HepG2 (cell line): ENCODE measurements at regions not wholly inside any gene's neighbourhood (a gene's known extent, or its start where the extent isn't known, plus 50 kb on each side); places are given as distances from the start of the nearest gene placed in this dataset.

ENCODE experiments used
- ATAC-seq: fragments of 200-7000 bp; cut with Tn5 transposase; 3 replicates; pipeline ENCODE4 v1.9.1; 2020; ENCODE audit warnings: mild to moderate bottlenecking, moderate library complexity
- BruUV-seq: library from RNA; stranded (reverse); fragments of 400-500 nt; replicated peaks from 2 replicates; lab custom pipeline; 2021; lab: Mats Ljungman, UMichigan
- CTCF ChIA-PET: fragments of 300-600 bp; formaldehyde crosslinking; extraction: SDS; loops from one replicate; lab custom pipeline; 2021; ENCODE audit warnings: low total read pairs, inconsistent platforms, low intra/inter-chr PET ratio; lab: Yijun Ruan, JAX
- POLR2A ChIA-PET: fragments of 350-600 bp; sonication (Branson Sonifier 250); formaldehyde crosslinking; loops from one replicate; lab custom pipeline; 2020; ENCODE audit warnings: antibody characterized with exemption, inconsistent platforms; lab: Yijun Ruan, JAX
- DNase-seq: peaks from one replicate; pipeline ENCODE4 v3.0.0-alpha.2; 2015; ENCODE audit warnings: low spot score
- FAIRE-seq: peaks from 3 replicates; lab custom pipeline; 2011; peaks lifted over from hg19 to GRCh38; lab: Jason Lieb, UNC
- H2AFZ ChIP-seq: one replicate; pipeline ENCODE4 v1.6.1; 2011; ENCODE audit warnings: low read length, inconsistent platforms
- H3K27ac ChIP-seq: fragments of 300-600 bp; 3 replicates; pipeline ENCODE4 v1.8.0; 2011; ENCODE audit warnings: mixed run types, mild to moderate bottlenecking, mixed read lengths, low read length, inconsistent platforms; ENCODE audit not compliant: insufficient read depth; ENCODE audit errors: extremely low read length
- H3K27me3 ChIP-seq, 2 experiments: fragments of 200-600 bp in 1 of 2; 2 replicates in 1 of 2; 3 replicates in 1 of 2; pipeline versions ENCODE4 v1.6.0 to v1.8.0; 2011; ENCODE audit warnings: low read length in 2 of 2, mild to moderate bottlenecking in 2 of 2, moderate library complexity in 2 of 2, inconsistent platforms in 1 of 2; ENCODE audit not compliant: insufficient read depth in 2 of 2, control insufficient read depth in 1 of 2
- H3K36me3 ChIP-seq, 2 experiments: fragments of 200-600 bp in 1 of 2; replicated peaks in 1 of 2; 2 replicates in 1 of 2; 3 replicates in 1 of 2; pipeline versions ENCODE4 v1.5.1 to v1.8.0; 2011; ENCODE audit warnings: low read length in 2 of 2, inconsistent platforms in 1 of 2; ENCODE audit not compliant: insufficient read depth in 2 of 2, control insufficient read depth in 1 of 2
- H3K4me1 ChIP-seq: 2 replicates; pipeline ENCODE4 v1.5.1; 2012; ENCODE audit warnings: low read length, inconsistent platforms; ENCODE audit not compliant: insufficient read depth
- H3K4me2 ChIP-seq: 2 replicates; pipeline ENCODE4 v1.6.0; 2011; ENCODE audit warnings: low read depth, low read length, inconsistent platforms
- H3K4me3 ChIP-seq, 3 experiments: fragments of 200-600 bp in 1 of 3; sonication (generic), shearing (Covaris generic) in 1 of 3; replicated peaks in 1 of 3; 2 replicates each; pipeline ENCODE4 v1.5.1; 2011 to 2016; ENCODE audit warnings: low read length in 3 of 3, inconsistent platforms in 2 of 3, low read depth in 2 of 3, mild to moderate bottlenecking in 2 of 3, control low read depth in 1 of 3, mixed read lengths in 1 of 3; ENCODE audit not compliant: insufficient read depth in 1 of 3
- H3K79me2 ChIP-seq: one replicate; pipeline ENCODE4 v1.6.1; 2011; ENCODE audit warnings: low read length, inconsistent platforms; ENCODE audit not compliant: insufficient read depth
- H3K9ac ChIP-seq: 2 replicates; pipeline ENCODE4 v1.6.0; 2011; ENCODE audit warnings: mild to moderate bottlenecking, low read depth, low read length, inconsistent platforms; ENCODE audit not compliant: insufficient read depth
- H3K9me3 ChIP-seq: 2 replicates; pipeline ENCODE4 v1.5.1; 2012; ENCODE audit warnings: mild to moderate bottlenecking, low read length
- H4K20me1 ChIP-seq: 2 replicates; pipeline ENCODE4 v1.6.0; 2011; ENCODE audit warnings: inconsistent platforms, mild to moderate bottlenecking, low read length, moderate library complexity; ENCODE audit not compliant: insufficient read depth
- CHD4 ChIP-seq: fragments of 200-600 bp; sonication (generic); IDR thresholded peaks from 2 replicates; pipeline ENCODE4 v1.7.0; 2017; ENCODE audit warnings: mild to moderate bottlenecking, low read length, borderline replicate concordance
- ETV5 ChIP-seq: IDR thresholded peaks from 2 replicates; pipeline ENCODE4 v1.6.1; 2018; ENCODE audit warnings: missing biosample characterization, missing genetic modification reagents, inconsistent platforms, borderline replicate concordance
- HNF4A ChIP-seq: sonication (generic); formaldehyde crosslinking; IDR thresholded peaks from 2 replicates; pipeline ENCODE4 v1.4.0; 2020; ENCODE audit warnings: missing genetic modification reagents
- KDM3A ChIP-seq: IDR thresholded peaks from 2 replicates; pipeline ENCODE4 v1.6.1; 2018; ENCODE audit warnings: low read depth, missing compliant biosample characterization
- NFIC ChIP-seq: IDR thresholded peaks from 2 replicates; pipeline ENCODE4 v1.6.1; 2012; ENCODE audit warnings: mild to moderate bottlenecking, low read length, inconsistent platforms
- RNF219 ChIP-seq: sonication (generic); formaldehyde crosslinking; IDR thresholded peaks from 2 replicates; pipeline ENCODE4 v1.5.0; 2020; ENCODE audit warnings: mild to moderate bottlenecking, missing genetic modification reagents
- TOE1 ChIP-seq: sonication (generic); formaldehyde crosslinking; IDR thresholded peaks from 2 replicates; pipeline ENCODE4 v1.4.0; 2020; ENCODE audit warnings: mild to moderate bottlenecking, missing genetic modification reagents
- ZNF142 ChIP-seq: sonication (generic); formaldehyde crosslinking; IDR thresholded peaks from 2 replicates; pipeline ENCODE4 v1.4.0; 2020; ENCODE audit warnings: missing genetic modification reagents
- ZNF784 ChIP-seq: sonication (generic); formaldehyde crosslinking; IDR thresholded peaks from 2 replicates; pipeline ENCODE4 v1.5.1; 2020; ENCODE audit warnings: missing genetic modification reagents, mild to moderate bottlenecking, borderline replicate concordance
- WGBS: methylation state at CpG from one replicate; pipeline ENCODE4 v1.1.6; 2017; ENCODE audit warnings: low lambda C conversion rate; 5-methylcytosine and 5-hydroxymethylcytosine counted together
- in situ Hi-C: cut with HindIII; loops from 2 replicates; pipeline ENCODE4 v1.10.0; 2017; ENCODE audit warnings: low pct_unique_long_range_greater_than_20kb; ENCODE audit not compliant: extremely low pct_ligation_motif_present
- intact Hi-C: fragments of 100-400 bp; cut with micrococcal nuclease; formaldehyde crosslinking; loops from one replicate; pipeline ENCODE4 v1.10.0; 2022; ENCODE audit not compliant: unreplicated experiment

- H3K4me3 ChIP-seq = no peak overlapping the region
- ChIA-PET CTCF (no interaction called here), POLR2A (no interaction called here)
- H3K4me1 ChIP-seq = no peaks in the 10 kb centered on the region
- FAIRE-seq = no peak
- no peak overlapping the region for H3K4me2 ChIP-seq
- BruUV-seq = no TSS peak
- no peak for DNase-seq
- no peaks in the 10 kb centered on the region for H3K36me3 ChIP-seq
- intact Hi-C loops = no loop called here
- H2AFZ ChIP-seq = no peak overlapping the region
- H3K9ac ChIP-seq = no peak overlapping the region
- TF ChIP-seq RNF219 (no peak), HNF4A (CRISPR knock-in tag) (0 out of 2 replicates have a peak, but pooled peaks have one; percentile 19)
- TF ChIP-seq, all 625 proteins: peak for 1
- Histone ChIP-seq H3K27me3 (no peaks in the 10 kb centered on the region), H3K9me3 (no peaks in the 10 kb centered on the region), H3K79me2 (no peaks in the 10 kb centered on the region), H4K20me1 (no peaks in the 10 kb centered on the region), H3K27ac (no peak overlapping the region)
- ATAC-seq = no peak
- in situ Hi-C loops = no loop called here
Measured at GRCh38 chr2:60175290-60175689, 378.2 kb downstream of the BCL11A start.

GRCh38 chr2:60174146-60174545 lies 379.3 kb downstream of the BCL11A start:
- BruUV-seq = no TSS peak
- 31% methylated on average over 1 of the region's 1 CpG for WGBS
- ChIA-PET POLR2A (no interaction called here), CTCF (no interaction called here)
- intact Hi-C loops = no loop called here
- in situ Hi-C loops = no loop called here
- no peaks in the 10 kb centered on the region for H3K9me3 ChIP-seq
- no peaks in the 10 kb centered on the region for H3K79me2 ChIP-seq
- H3K4me1 ChIP-seq = no peaks in the 10 kb centered on the region
- H3K27ac ChIP-seq = no peak overlapping the region
- no peak for ATAC-seq
- no peak overlapping the region for H2AFZ ChIP-seq
- no peak overlapping the region for H3K4me3 ChIP-seq
- no peak overlapping the region for H3K4me2 ChIP-seq
- no peak overlapping the region for H3K9ac ChIP-seq
- TF ChIP-seq ZNF784 (CRISPR knock-in tag) (no peak), CHD4 (no peak), ZNF142 (CRISPR knock-in tag) (no peak), TOE1 (no peak), KDM3A (CRISPR knock-in tag) (no peak), ETV5 (CRISPR knock-in tag) (no peak), NFIC (no peak)
- no peak for FAIRE-seq
- no peaks in the 10 kb centered on the region for H3K36me3 ChIP-seq
- H4K20me1 ChIP-seq = no peaks in the 10 kb centered on the region
- DNase-seq = no peak
- H3K27me3 ChIP-seq = no peaks in the 10 kb centered on the region
